CD14-positive monocyte (primary cell): ENCODE measurements at regions not wholly inside any gene's neighbourhood (a gene's known extent, or its start where the extent isn't known, plus 50 kb on each side); places are given as distances from the start of the nearest gene placed in this dataset.

Experiments used
- DNase-seq, 3 donors: peaks; one replicate each; pipeline ENCODE4 v3.0.0-alpha.2; 2011 to 2022
- H2AFZ ChIP-seq: 2 replicates; pipeline ENCODE4 v1.6.0; 2012; ENCODE audit warnings: mild to moderate bottlenecking, low read depth, low read length, inconsistent platforms; ENCODE audit not compliant: insufficient read depth, poor library complexity, severe bottlenecking
- H3K27ac ChIP-seq, 2 donors: 1 replicate in 1 of 2; 2 replicates in 1 of 2; pipeline ENCODE4 v1.5.1; 2012 to 2013; ENCODE audit warnings: low read length in 2 of 2, control low read depth in 1 of 2, inconsistent platforms in 1 of 2, low read depth in 1 of 2, mild to moderate bottlenecking in 1 of 2
- H3K27me3 ChIP-seq, 2 donors: one replicate each; pipeline versions ENCODE4 v1.6.0 to v1.6.1; 2011 to 2013; ENCODE audit warnings: low read length in 2 of 2; ENCODE audit not compliant: control insufficient read depth in 2 of 2, insufficient read depth in 2 of 2
- H3K36me3 ChIP-seq, 2 donors: replicated peaks in 1 of 2; 1 replicate in 1 of 2; 2 replicates in 1 of 2; pipeline versions ENCODE4 v1.5.1 to v1.6.1; 2012 to 2013; ENCODE audit warnings: low read length in 2 of 2, control low read depth in 1 of 2, inconsistent platforms in 1 of 2, mild to moderate bottlenecking in 1 of 2; ENCODE audit not compliant: insufficient read depth in 2 of 2, control insufficient read depth in 1 of 2
- H3K4me1 ChIP-seq, 2 donors: 1 replicate in 1 of 2; 2 replicates in 1 of 2; pipeline versions ENCODE4 v1.5.1 to v1.6.1; 2012 to 2013; ENCODE audit warnings: low read length in 2 of 2, control low read depth in 1 of 2, inconsistent platforms in 1 of 2, mild to moderate bottlenecking in 1 of 2, moderate library complexity in 1 of 2; ENCODE audit not compliant: insufficient read depth in 2 of 2, control insufficient read depth in 1 of 2
- H3K4me2 ChIP-seq: replicated peaks from 2 replicates; pipeline ENCODE3; 2012; ENCODE audit warnings: low read length, moderate library complexity, mild to moderate bottlenecking; ENCODE audit not compliant: poor library complexity, severe bottlenecking; ENCODE audit errors: extremely low read depth
- H3K4me3 ChIP-seq, 3 experiments: fragments of 200-600 bp in 1 of 3; sonication (generic) in 1 of 3; replicated peaks in 1 of 3; 1 replicate in 2 of 3; 2 replicates in 1 of 3; pipeline ENCODE4 v1.5.1; 2011 to 2013; ENCODE audit warnings: low read length in 3 of 3, mild to moderate bottlenecking in 3 of 3, control low read depth in 2 of 3, low read depth in 2 of 3, inconsistent platforms in 1 of 3, moderate library complexity in 1 of 3
- H3K79me2 ChIP-seq: 2 replicates; pipeline ENCODE4 v1.6.0; 2012; ENCODE audit warnings: mild to moderate bottlenecking, control low read depth, inconsistent platforms, low read length, moderate library complexity; ENCODE audit not compliant: insufficient read depth
- H3K9ac ChIP-seq: 2 replicates; pipeline ENCODE4 v1.6.0; 2017; ENCODE audit warnings: low read length, mild to moderate bottlenecking; ENCODE audit not compliant: insufficient read depth, poor library complexity, severe bottlenecking
- H3K9me3 ChIP-seq, 2 donors: replicated peaks in 1 of 2; 1 replicate in 1 of 2; 2 replicates in 1 of 2; pipeline versions ENCODE4 v1.5.1 to v1.6.1; 2012 to 2013; ENCODE audit warnings: low read length in 2 of 2, control low read depth in 1 of 2; ENCODE audit not compliant: control insufficient read depth in 1 of 2, insufficient read depth in 1 of 2
- H4K20me1 ChIP-seq: 2 replicates; pipeline ENCODE4 v1.6.0; 2012; ENCODE audit warnings: mild to moderate bottlenecking, low read length, control low read depth, moderate library complexity; ENCODE audit not compliant: insufficient read depth
- H3K27ac Mint-ChIP-seq, 7 donors: one replicate each; pipeline ENCODE4 v1.8.0; 2020; ENCODE audit warnings: mild to moderate bottlenecking in 7 of 7, mixed read lengths in 7 of 7, moderate library complexity in 6 of 7, inconsistent platforms in 2 of 7
- H3K27me3 Mint-ChIP-seq, 3 donors: one replicate each; pipeline ENCODE4 v1.8.0; 2021 to 2022; ENCODE audit warnings: low read depth in 3 of 3, mild to moderate bottlenecking in 3 of 3, mixed read lengths in 3 of 3, moderate library complexity in 3 of 3, inconsistent platforms in 1 of 3
- H3K36me3 Mint-ChIP-seq, 2 donors: one replicate each; pipeline ENCODE4 v1.8.0; 2020; ENCODE audit warnings: mixed read lengths in 2 of 2, inconsistent platforms in 1 of 2, mild to moderate bottlenecking in 1 of 2
- H3K4me1 Mint-ChIP-seq: one replicate; pipeline ENCODE4 v1.8.0; 2020; ENCODE audit warnings: mild to moderate bottlenecking, mixed read lengths
- H3K4me3 Mint-ChIP-seq, 2 donors: one replicate each; pipeline ENCODE4 v1.8.0; 2020; ENCODE audit warnings: mild to moderate bottlenecking in 2 of 2, mixed read lengths in 2 of 2, moderate library complexity in 1 of 2
- H3K9me3 Mint-ChIP-seq, 7 donors: one replicate each; pipeline ENCODE4 v1.8.0; 2020 to 2022; ENCODE audit warnings: mixed read lengths in 7 of 7, mild to moderate bottlenecking in 6 of 7, moderate library complexity in 6 of 7, inconsistent platforms in 2 of 7
- WGBS: methylation state at CpG from one replicate; pipeline ENCODE4 v1.1.5; 2013; ENCODE audit warnings: missing lambda C conversion rate; ENCODE audit not compliant: insufficient coverage; 5-methylcytosine and 5-hydroxymethylcytosine counted together
- intact Hi-C, 2 donors: fragments of 100-400 bp; cut with micrococcal nuclease; formaldehyde crosslinking; loops; one replicate each; pipeline versions ENCODE4 v1.15.0 to v1.15.1; 2023
- TF ChIP-seq, protein P1 (sequence below): fragments of 200-600 bp; IDR thresholded peaks from one replicate; pipeline ENCODE4 v1.8.0; 2022; ENCODE audit warnings: antibody characterized with exemption, mild to moderate bottlenecking

DNA sequence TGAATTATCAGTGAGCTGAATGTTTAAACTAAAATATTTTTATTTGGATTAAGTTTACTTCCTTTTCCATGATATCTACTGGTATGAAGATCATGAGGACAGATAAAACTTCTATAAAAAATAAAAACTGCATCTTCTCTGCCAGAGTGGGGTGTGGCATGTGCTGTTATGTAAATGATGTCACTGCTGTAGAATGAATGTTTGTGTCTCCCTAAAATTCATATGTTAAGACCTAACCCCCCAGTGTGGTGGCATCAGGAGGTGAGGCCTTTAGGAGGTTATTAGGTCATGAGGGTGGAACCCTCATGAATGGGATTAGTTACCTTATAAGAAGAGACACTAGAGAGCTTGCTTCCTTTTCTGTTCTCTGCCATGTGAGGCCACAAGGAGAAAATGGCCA lies 178.7 kb upstream of the DPH6 start:
- Histone ChIP-seq H3K79me2 (no peaks in the 10 kb centered on the region), H3K36me3 (no peaks in the 10 kb centered on the region), H2AFZ (no peak overlapping the region), H3K4me3 (no peak overlapping the region), H3K4me1 (no peaks in the 10 kb centered on the region), H3K4me2 (no peak overlapping the region), H3K9ac (no peak overlapping the region), H3K9me3 (no peaks in the 10 kb centered on the region), H3K27ac (no peak overlapping the region), H3K27me3 (no peaks in the 10 kb centered on the region), H4K20me1 (no peaks in the 10 kb centered on the region)
- Mint-ChIP-seq H3K36me3 (no peaks in the 10 kb centered on the region), H3K27me3 (no peaks in the 10 kb centered on the region), H3K4me1 (no peaks in the 10 kb centered on the region), H3K27ac (no peak overlapping the region), H3K9me3 (peaks cover 0 to 10% (median 5%) of the 10 kb centered on the region in 7 donors), H3K4me3 (no peak overlapping the region)
- intact Hi-C loops = no loop called here
- no peak for DNase-seq
- TF ChIP-seq, protein P1, sequence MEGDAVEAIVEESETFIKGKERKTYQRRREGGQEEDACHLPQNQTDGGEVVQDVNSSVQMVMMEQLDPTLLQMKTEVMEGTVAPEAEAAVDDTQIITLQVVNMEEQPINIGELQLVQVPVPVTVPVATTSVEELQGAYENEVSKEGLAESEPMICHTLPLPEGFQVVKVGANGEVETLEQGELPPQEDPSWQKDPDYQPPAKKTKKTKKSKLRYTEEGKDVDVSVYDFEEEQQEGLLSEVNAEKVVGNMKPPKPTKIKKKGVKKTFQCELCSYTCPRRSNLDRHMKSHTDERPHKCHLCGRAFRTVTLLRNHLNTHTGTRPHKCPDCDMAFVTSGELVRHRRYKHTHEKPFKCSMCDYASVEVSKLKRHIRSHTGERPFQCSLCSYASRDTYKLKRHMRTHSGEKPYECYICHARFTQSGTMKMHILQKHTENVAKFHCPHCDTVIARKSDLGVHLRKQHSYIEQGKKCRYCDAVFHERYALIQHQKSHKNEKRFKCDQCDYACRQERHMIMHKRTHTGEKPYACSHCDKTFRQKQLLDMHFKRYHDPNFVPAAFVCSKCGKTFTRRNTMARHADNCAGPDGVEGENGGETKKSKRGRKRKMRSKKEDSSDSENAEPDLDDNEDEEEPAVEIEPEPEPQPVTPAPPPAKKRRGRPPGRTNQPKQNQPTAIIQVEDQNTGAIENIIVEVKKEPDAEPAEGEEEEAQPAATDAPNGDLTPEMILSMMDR = no peak

DNA sequence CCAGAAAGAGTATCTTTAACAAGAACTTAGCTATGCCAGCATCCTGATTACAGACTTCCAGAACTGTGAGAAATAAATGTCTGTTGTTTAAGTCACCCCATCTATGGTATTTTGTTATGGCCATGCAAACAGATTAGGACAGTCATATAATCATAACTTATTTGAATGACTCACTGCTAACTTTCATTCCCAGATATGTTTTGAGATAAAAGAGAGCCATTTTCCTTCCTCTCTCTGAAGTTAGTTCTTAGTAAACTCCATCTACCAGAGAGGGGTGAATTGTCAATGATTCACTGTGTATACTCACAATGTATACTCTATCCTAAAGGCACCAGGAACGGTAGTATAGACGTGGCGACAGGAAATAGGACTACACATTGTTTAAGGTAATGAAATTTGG lies 179.4 kb upstream of the DPH6 start:
- DNase-seq = no peak
- TF ChIP-seq, protein P1 = no peak
- H2AFZ ChIP-seq = no peak overlapping the region
- H3K27ac ChIP-seq = no peak overlapping the region
- H3K4me2 ChIP-seq = no peak overlapping the region
- no peak overlapping the region for H3K4me3 Mint-ChIP-seq
- no CpG with 5 or more reads among the region's 3 CpGs for WGBS
- H3K79me2 ChIP-seq = no peaks in the 10 kb centered on the region
- no peaks in the 10 kb centered on the region for H3K4me1 Mint-ChIP-seq
- no peak overlapping the region for H3K9ac ChIP-seq
- no peak overlapping the region for H3K27ac Mint-ChIP-seq
- intact Hi-C loops = no loop called here
- no peaks in the 10 kb centered on the region for H3K27me3 ChIP-seq
- no peak overlapping the region for H3K4me3 ChIP-seq
- H3K9me3 ChIP-seq = no peaks in the 10 kb centered on the region
- no peaks in the 10 kb centered on the region for H3K36me3 Mint-ChIP-seq
- H4K20me1 ChIP-seq = no peaks in the 10 kb centered on the region
- no peaks in the 10 kb centered on the region for H3K4me1 ChIP-seq
- no peaks in the 10 kb centered on the region for H3K27me3 Mint-ChIP-seq
- H3K9me3 Mint-ChIP-seq = peaks cover 0 to 10% (median 5%) of the 10 kb centered on the region in 7 donors
- no peaks in the 10 kb centered on the region for H3K36me3 ChIP-seq
